Thyroid gland (tissue), 4 donors: ENCODE measurements at regions not wholly inside any gene's neighbourhood (a gene's known extent, or its start where the extent isn't known, plus 50 kb on each side); places are given as distances from the start of the nearest gene placed in this dataset.

Experiments
- POLR2A ChIP-seq, 2 donors: fragments of 450-650 bp; IDR thresholded peaks; one replicate each; pipeline ENCODE4 v1.6.1; 2017; ENCODE audit warnings: antibody characterized with exemption in 2 of 2, mild to moderate bottlenecking in 2 of 2, moderate library complexity in 1 of 2
- TF ChIP-seq, protein P1 (sequence below), 6 experiments: fragments of 200-600 bp in 3 of 6; fragments of 450-650 bp in 3 of 6; sonication (generic) in 3 of 6; IDR thresholded peaks; one replicate each; pipeline ENCODE4 v1.5.1; 2016 to 2019; ENCODE audit warnings: antibody characterized with exemption in 6 of 6, mild to moderate bottlenecking in 2 of 6, inconsistent platforms in 1 of 6, moderate library complexity in 1 of 6

GRCh38 chr18:78871618-78872017 is 108.0 kb upstream of the SALL3 start:
- TF ChIP-seq, protein P1, sequence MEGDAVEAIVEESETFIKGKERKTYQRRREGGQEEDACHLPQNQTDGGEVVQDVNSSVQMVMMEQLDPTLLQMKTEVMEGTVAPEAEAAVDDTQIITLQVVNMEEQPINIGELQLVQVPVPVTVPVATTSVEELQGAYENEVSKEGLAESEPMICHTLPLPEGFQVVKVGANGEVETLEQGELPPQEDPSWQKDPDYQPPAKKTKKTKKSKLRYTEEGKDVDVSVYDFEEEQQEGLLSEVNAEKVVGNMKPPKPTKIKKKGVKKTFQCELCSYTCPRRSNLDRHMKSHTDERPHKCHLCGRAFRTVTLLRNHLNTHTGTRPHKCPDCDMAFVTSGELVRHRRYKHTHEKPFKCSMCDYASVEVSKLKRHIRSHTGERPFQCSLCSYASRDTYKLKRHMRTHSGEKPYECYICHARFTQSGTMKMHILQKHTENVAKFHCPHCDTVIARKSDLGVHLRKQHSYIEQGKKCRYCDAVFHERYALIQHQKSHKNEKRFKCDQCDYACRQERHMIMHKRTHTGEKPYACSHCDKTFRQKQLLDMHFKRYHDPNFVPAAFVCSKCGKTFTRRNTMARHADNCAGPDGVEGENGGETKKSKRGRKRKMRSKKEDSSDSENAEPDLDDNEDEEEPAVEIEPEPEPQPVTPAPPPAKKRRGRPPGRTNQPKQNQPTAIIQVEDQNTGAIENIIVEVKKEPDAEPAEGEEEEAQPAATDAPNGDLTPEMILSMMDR (IDR thresholded peaks at IDR 0.05) = no peak
- TF ChIP-seq POLR2A (IDR thresholded peaks at IDR 0.05) = no peak
